Rectal smooth muscle tissue (tissue), 1 donor: ENCODE measurements at regions not wholly inside any gene's neighbourhood (a gene's known extent, or its start where the extent isn't known, plus 50 kb on each side); places are given as distances from the start of the nearest gene placed in this dataset.

Experiments used
- H3K27ac ChIP-seq: one replicate; pipeline ENCODE4 v1.7.0; 2013; ENCODE audit warnings: low read depth, low read length, inconsistent platforms
- H3K27me3 ChIP-seq: one replicate; pipeline ENCODE4 v1.7.0; 2013; ENCODE audit warnings: low read length; ENCODE audit not compliant: control insufficient read depth, insufficient read depth
- H3K36me3 ChIP-seq: one replicate; pipeline ENCODE4 v1.7.0; 2013; ENCODE audit warnings: low read length; ENCODE audit not compliant: control insufficient read depth, insufficient read depth
- H3K4me1 ChIP-seq: one replicate; pipeline ENCODE4 v1.7.0; 2013; ENCODE audit warnings: low read length; ENCODE audit not compliant: control insufficient read depth, insufficient read depth
- H3K4me3 ChIP-seq: one replicate; pipeline ENCODE4 v1.7.0; 2013; ENCODE audit warnings: low read length
- H3K9ac ChIP-seq: one replicate; pipeline ENCODE4 v1.7.0; 2013; ENCODE audit warnings: low read length

DNA sequence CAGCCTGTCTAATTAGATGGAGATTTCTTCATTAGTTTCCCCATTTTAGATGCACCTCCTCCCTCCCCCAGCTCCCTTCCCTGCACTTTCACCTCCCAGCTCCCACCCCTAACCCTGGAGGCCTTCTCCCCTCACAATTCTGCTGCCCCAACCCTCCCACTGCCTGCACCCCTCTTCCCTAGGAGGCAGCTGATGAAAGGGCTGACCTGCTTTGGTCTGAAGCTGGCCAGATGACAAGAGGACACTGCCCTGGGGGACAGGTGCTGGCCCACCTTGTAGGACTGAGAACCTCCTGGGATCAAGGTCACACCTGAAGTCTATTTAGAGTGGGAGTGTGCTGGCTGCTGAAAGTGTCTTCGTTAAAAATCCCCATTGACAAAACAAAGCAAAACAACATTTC, 259.4 kb downstream of the TLE3 start:
- no peaks in the 10 kb centered on the region for H3K4me1 ChIP-seq
- H3K9ac ChIP-seq = no peak overlapping the region
- H3K36me3 ChIP-seq = no peaks in the 10 kb centered on the region
- no peak overlapping the region for H3K27ac ChIP-seq
- no peak overlapping the region for H3K4me3 ChIP-seq
- H3K27me3 ChIP-seq = no peaks in the 10 kb centered on the region

DNA sequence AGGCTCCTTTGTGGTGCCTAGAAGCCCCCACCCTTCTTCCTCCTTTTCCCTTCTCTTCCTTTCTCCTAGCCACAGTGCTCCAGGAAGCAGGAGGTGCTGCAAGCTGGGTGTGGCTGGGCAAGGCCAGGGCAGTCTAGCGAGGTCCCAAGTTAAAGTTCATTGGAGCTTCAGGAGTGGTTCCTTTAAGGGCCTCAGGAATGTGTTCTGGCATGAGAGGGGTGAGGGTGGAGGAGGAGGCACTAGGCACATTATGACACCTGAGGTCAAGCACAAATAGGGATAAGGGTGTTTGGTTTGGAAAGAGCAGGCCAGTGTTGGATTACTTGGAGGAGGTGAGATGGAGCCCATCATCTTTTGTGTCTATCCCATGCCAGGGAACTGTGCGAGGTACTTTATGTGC, 258.7 kb downstream of the TLE3 start:
- H3K27ac ChIP-seq = no peak overlapping the region
- H3K4me3 ChIP-seq = no peak overlapping the region
- H3K36me3 ChIP-seq = no peaks in the 10 kb centered on the region
- no peaks in the 10 kb centered on the region for H3K27me3 ChIP-seq
- no peak overlapping the region for H3K9ac ChIP-seq
- no peaks in the 10 kb centered on the region for H3K4me1 ChIP-seq

DNA sequence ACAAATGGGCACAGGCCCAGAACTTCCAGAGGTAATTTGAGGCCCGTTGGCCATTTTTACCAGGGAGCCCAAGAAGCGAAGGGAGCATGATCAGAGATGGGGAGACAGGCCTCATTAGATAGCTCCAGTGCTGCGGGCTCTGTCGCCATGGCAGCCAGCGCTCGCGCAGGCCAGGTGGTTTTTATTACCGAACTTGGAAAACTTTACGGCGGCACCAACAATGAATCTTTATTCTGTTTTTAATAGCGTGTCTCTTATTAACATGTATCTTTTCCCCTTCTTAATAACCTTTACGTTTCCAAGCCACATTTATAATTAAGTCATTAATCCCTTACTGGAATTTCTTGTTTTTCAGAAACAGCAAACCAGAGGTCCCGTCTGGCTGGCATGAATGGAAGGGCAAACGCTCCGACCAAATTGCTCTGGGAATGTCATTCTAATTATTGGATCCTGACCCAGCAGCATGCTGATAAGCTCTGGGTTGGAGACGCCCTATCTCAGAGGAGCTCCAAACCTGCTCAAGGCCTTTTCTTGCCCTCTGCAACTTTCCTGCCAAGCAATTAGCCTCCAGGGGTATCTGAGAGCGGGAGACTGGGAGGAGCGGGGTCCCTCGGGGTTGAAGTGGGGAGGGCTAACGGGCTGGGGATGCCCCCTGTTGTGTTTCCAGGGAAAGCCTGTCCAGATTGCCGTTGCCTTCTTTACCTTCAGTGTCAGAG, 256.4 kb downstream of the TLE3 start:
- Histone ChIP-seq H3K9ac (no peak overlapping the region), H3K27me3 (no peaks in the 10 kb centered on the region), H3K4me3 (no peak overlapping the region), H3K36me3 (no peaks in the 10 kb centered on the region), H3K27ac (no peak overlapping the region), H3K4me1 (no peaks in the 10 kb centered on the region)

DNA sequence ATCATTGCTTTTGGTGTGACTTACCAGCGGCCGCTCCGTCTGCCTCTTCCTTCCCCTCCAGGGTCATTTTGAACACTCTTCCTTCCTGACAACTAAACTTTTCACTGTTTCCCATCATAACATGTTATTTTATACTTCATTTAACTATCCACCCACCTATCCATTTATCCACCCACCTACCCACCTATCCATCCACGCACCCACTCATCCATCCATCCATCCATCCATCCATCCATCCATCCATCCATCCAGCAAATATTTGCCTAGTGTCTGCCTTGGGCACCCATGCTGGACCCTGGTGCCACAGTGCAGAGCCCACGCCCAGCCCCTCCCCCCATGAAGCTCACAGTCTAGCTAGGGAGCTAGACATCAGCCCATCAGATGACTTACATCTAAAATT, 254.9 kb downstream of the TLE3 start:
- no peaks in the 10 kb centered on the region for H3K4me1 ChIP-seq
- H3K36me3 ChIP-seq = no peaks in the 10 kb centered on the region
- H3K4me3 ChIP-seq = no peak overlapping the region
- no peaks in the 10 kb centered on the region for H3K27me3 ChIP-seq
- no peak overlapping the region for H3K9ac ChIP-seq
- H3K27ac ChIP-seq = no peak overlapping the region

DNA sequence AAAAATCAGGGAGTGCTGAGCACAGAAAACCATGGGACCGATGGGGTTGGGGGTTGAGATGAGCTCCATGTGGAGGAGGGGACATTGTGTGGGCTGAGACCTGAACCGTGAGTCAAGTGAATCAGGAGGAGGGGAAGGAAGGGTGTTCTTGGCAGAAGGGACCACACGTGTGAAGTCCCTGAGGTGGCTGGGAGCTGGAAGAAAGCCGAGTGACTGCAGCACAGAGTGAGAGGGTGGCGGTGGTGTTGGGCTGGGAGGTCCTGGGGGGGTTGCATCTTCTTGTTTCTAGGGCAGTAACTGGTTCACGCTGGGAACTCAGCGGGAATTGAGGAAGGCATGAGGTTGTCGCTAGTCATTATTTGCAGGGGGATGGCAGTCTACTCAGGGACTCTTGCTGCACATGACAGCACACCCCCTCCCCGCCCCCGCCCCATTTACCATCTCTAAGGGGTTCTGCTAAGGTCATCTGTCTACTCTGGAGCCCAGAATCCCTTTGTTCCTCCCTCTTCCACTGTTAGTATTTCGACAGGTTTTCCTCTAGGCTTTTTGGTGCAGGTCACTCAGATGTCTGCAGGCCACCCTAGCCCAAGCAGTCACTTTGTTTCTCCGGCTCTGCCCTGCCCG, 254.3 kb downstream of the TLE3 start:
- Histone ChIP-seq H3K4me3 (no peak overlapping the region), H3K27me3 (no peaks in the 10 kb centered on the region), H3K36me3 (no peaks in the 10 kb centered on the region), H3K27ac (no peak overlapping the region), H3K9ac (no peak overlapping the region), H3K4me1 (no peaks in the 10 kb centered on the region)

DNA sequence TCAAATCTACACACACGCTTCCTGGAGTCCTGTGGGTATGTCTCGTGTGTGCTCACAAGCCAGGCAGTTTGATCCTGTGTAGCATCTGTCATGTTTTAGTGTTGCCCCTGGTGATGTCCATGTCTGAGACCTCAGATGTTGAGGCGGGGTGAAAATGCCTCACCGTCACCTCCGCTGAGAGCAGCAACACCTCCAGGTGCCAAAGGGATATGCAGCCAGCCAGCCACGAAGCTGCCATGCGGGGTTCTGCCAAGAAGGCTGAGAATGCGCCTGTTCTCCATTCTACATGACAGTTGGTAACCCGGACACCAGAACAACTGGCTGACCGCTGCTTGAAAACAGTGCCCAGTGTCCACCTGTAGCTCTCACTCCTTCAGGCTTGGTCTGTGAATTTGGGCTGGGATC, 253.8 kb downstream of the TLE3 start:
- Histone ChIP-seq H3K27ac (no peak overlapping the region), H3K27me3 (no peaks in the 10 kb centered on the region), H3K4me1 (no peaks in the 10 kb centered on the region), H3K9ac (no peak overlapping the region), H3K4me3 (no peak overlapping the region), H3K36me3 (no peaks in the 10 kb centered on the region)

DNA sequence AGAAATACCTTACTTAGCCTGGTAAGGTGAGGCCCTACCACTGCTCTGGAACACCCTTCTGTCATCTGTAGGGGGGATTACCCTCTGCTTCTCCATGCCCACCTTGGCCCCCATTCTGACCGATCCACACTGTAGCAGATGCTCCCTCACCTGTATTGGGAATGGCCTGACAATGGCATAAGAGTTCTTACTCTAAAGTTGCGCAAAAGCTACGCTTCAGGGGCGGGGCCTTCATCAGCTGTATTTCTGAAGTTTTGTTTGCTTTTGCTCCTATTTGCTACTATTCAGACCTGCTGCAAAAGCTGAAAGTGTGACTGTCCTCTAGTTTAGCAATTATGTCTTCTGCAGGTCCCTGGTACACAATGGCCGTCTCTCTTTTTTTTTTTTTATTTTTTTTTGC, 252.6 kb downstream of the TLE3 start:
- Histone ChIP-seq H3K36me3 (no peaks in the 10 kb centered on the region), H3K9ac (no peak overlapping the region), H3K4me1 (no peaks in the 10 kb centered on the region), H3K4me3 (no peak overlapping the region), H3K27me3 (no peaks in the 10 kb centered on the region), H3K27ac (no peak overlapping the region)

DNA sequence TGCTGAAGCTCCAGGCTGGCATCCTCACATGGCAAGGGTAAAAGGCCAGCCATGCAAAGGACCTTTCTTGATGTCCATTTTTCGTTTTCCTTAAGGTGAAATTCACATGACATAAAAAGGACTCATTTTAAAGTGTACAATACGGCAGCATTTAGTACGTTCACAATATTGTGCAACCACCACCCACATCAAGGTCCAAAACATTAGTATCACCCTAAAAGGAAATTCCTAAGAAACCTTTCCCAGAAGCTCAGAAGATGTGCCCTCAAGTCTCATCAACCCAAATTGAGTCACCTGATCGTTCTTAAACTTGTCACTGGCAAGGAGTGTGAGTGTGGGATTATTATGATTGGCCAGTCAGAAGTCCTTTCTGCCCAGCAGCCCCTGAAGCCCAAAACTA, 250.1 kb downstream of the TLE3 start:
- Histone ChIP-seq H3K27me3 (no peaks in the 10 kb centered on the region), H3K36me3 (no peaks in the 10 kb centered on the region), H3K4me3 (no peak overlapping the region), H3K9ac (no peak overlapping the region), H3K4me1 (no peaks in the 10 kb centered on the region), H3K27ac (no peak overlapping the region)

DNA sequence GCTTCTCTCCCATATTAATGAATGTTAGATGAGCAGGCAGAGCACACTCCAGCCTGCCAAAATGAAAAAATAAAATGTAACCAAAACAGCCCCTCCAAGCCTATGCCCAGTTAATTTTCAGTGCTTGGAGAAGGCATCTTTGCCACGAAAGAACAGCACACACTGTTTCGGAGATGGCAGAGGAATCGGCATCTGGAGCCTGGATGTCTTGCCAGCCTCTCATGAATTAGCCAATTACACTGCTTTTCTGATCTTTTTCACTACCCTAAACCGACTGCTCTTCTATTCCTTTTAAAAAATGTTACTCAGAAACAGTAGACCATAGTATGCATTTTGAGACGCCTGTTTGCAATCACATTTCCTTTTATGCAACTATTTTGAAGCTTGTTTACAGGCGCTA, 249.6 kb downstream of the TLE3 start:
- Histone ChIP-seq H3K27ac (no peak overlapping the region), H3K4me3 (no peak overlapping the region), H3K9ac (no peak overlapping the region), H3K4me1 (no peaks in the 10 kb centered on the region), H3K27me3 (no peaks in the 10 kb centered on the region), H3K36me3 (no peaks in the 10 kb centered on the region)

DNA sequence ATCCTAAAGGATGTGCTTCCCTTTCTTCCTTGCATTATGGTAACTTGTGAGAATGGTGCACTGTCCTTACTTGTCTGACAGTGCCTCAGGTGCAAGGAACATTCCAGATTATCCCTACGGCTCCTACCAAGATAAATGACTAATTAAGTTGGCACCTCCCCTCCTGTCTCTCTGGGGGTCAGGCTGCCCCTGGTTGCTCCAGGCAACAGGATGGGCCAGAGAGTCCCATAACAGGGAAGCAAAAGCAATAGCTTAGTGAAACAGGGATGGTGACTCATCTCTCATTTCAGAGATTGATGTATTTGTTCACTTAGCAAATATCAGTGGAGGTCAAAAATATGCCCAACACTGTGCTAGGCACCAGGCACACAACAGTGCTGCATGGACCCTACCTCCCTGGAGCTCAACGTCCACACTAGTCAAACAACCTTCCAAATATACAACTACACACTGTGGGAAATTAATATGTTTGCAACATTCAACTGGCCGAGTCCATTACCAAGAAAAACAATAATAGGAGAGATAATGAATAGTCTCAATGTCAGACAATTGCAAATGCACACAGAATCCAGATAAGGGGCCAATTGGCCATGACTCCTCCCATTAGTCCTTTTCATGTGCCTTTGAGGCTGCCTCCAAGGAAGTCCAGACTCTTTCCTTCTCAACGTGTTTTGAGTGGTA, 249.0 kb downstream of the TLE3 start:
- H3K36me3 ChIP-seq = no peaks in the 10 kb centered on the region
- H3K4me1 ChIP-seq = no peaks in the 10 kb centered on the region
- no peak overlapping the region for H3K9ac ChIP-seq
- H3K27ac ChIP-seq = no peak overlapping the region
- no peaks in the 10 kb centered on the region for H3K27me3 ChIP-seq
- H3K4me3 ChIP-seq = no peak overlapping the region

DNA sequence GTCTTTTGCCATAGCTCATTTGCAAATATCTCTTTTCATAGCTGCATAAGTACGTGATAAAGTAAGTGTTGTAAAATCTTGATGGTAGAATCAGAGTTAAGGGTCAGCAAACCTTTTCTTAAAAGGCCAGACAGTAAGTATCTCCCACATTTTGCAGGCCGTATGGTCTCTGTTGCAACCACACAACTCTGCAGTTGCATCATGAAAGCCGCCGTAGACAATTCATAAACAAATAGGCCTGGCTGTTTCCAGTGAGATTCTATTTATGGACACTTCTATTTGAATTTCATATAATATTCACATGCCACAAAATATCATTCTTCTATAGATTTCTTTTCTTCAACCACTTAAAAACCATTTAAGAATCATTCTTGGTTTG, 248.5 kb downstream of the TLE3 start:
- Histone ChIP-seq H3K4me3 (no peak overlapping the region), H3K36me3 (no peaks in the 10 kb centered on the region), H3K9ac (no peak overlapping the region), H3K4me1 (no peaks in the 10 kb centered on the region), H3K27ac (no peak overlapping the region), H3K27me3 (no peaks in the 10 kb centered on the region)

DNA sequence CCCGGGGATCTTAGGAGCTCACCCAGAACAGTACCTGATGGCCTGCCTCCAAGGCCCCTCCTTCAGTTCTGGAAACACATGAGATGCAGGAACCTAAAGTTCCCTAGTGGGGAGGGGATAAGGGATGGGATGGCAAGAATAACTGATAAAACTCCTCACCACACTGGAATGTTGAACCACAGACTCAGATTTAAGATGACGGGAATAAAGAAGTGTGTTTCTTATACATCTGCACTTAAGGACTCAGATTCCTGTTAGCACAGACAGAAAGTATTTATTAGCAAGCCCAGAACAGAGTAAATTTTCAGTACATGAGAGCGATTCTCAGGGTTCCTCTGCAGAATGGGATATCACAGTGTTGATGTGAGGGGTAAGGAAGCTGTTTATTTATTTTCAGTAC, 245.2 kb downstream of the TLE3 start:
- H3K4me3 ChIP-seq = no peak overlapping the region
- no peaks in the 10 kb centered on the region for H3K27me3 ChIP-seq

DNA sequence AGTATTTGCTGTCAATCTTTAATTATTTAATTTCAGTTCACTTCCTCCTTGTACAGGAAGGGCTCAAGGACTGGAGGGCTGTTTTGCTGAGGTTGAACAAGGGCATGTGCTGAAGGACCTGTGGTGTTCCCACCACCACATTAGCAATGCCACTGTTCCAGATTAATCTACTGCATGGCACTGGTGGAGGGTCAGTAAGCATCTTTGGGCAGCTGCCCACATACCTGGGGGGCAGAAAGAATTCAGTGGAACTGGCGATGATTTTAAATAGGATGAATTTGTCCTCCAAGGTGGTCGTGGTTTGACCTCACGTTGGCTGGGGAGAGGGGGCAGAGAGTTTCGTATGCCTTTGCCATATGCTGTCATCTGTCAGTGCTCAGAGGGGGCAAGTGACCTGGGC, 244.8 kb downstream of the TLE3 start:
- H3K27me3 ChIP-seq = no peaks in the 10 kb centered on the region
- no peak overlapping the region for H3K4me3 ChIP-seq
- H3K9ac ChIP-seq = no peak overlapping the region
- no peak overlapping the region for H3K27ac ChIP-seq
- H3K4me1 ChIP-seq = no peaks in the 10 kb centered on the region
- H3K36me3 ChIP-seq = no peaks in the 10 kb centered on the region

More for the DNA sequence above, 245.2 kb downstream of the TLE3 start:
- H3K9ac ChIP-seq = no peak overlapping the region
- no peaks in the 10 kb centered on the region for H3K4me1 ChIP-seq
- no peak overlapping the region for H3K27ac ChIP-seq
- H3K36me3 ChIP-seq = no peaks in the 10 kb centered on the region
